Neutrophil (primary cell): ENCODE measurements at regions not wholly inside any gene's neighbourhood (a gene's known extent, or its start where the extent isn't known, plus 50 kb on each side); places are given as distances from the start of the nearest gene placed in this dataset.

Source experiments
- H3K27ac ChIP-seq: fragments of 200-600 bp; sonication (generic); 2 replicates; pipeline ENCODE4 v1.5.1; 2016; ENCODE audit warnings: mild to moderate bottlenecking, moderate library complexity
- H3K27me3 ChIP-seq: fragments of 200-600 bp; sonication (generic); 2 replicates; pipeline ENCODE4 v1.6.0; 2016; ENCODE audit warnings: mild to moderate bottlenecking
- H3K36me3 ChIP-seq: fragments of 200-600 bp; sonication (generic); 2 replicates; pipeline ENCODE4 v1.5.1; 2017
- H3K4me1 ChIP-seq, 2 experiments: fragments of 200-600 bp in 1 of 2; sonication (generic) in 1 of 2; 1 replicate in 1 of 2; 2 replicates in 1 of 2; pipeline versions ENCODE4 v1.5.1 to v1.6.1; 2013 to 2016; ENCODE audit warnings: low read depth in 1 of 2, low read length in 1 of 2, mild to moderate bottlenecking in 1 of 2, moderate library complexity in 1 of 2; ENCODE audit not compliant: control insufficient read depth in 1 of 2, insufficient read depth in 1 of 2
- H3K4me3 ChIP-seq, 2 experiments: fragments of 200-600 bp in 1 of 2; sonication (generic) in 1 of 2; 1 replicate in 1 of 2; 2 replicates in 1 of 2; pipeline ENCODE4 v1.5.1; 2013 to 2016; ENCODE audit warnings: low read depth in 1 of 2, low read length in 1 of 2, mild to moderate bottlenecking in 1 of 2, moderate library complexity in 1 of 2
- H3K9me3 ChIP-seq: fragments of 200-600 bp; sonication (generic); 2 replicates; pipeline ENCODE4 v1.5.1; 2016
- CTCF ChIP-seq: fragments of 200-600 bp; sonication (generic); IDR thresholded peaks from 2 replicates; pipeline ENCODE4 v1.5.1; 2016; ENCODE audit warnings: antibody characterized with exemption

- no peak for TF ChIP-seq CTCF
- H3K27me3 ChIP-seq: no peaks in the 10 kb centered on the region
- no peak overlapping the region for H3K4me3 ChIP-seq
- H3K36me3 ChIP-seq: no peaks in the 10 kb centered on the region
- no peaks in the 10 kb centered on the region for H3K4me1 ChIP-seq
- H3K27ac ChIP-seq: no peak overlapping the region
- H3K9me3 ChIP-seq: no peaks in the 10 kb centered on the region
These were observed 601.1 kb upstream of the PIK3C3 start for GRCh38 chr18:41353777-41354528.

GRCh38 chr18:41351430-41351829, 603.6 kb upstream of the PIK3C3 start:
- Histone ChIP-seq H3K9me3 (no peaks in the 10 kb centered on the region), H3K36me3 (no peaks in the 10 kb centered on the region), H3K27ac (no peak overlapping the region), H3K4me3 (no peak overlapping the region), H3K27me3 (no peaks in the 10 kb centered on the region), H3K4me1 (no peaks in the 10 kb centered on the region)
- no peak for TF ChIP-seq CTCF

GRCh38 chr18:41347057-41347456, 608.0 kb upstream of the PIK3C3 start:
- TF ChIP-seq CTCF: no peak
- H3K9me3 ChIP-seq: no peaks in the 10 kb centered on the region
- H3K4me1 ChIP-seq: no peaks in the 10 kb centered on the region
- H3K36me3 ChIP-seq: no peaks in the 10 kb centered on the region
- no peak overlapping the region for H3K27ac ChIP-seq
- H3K4me3 ChIP-seq: no peak overlapping the region
- no peaks in the 10 kb centered on the region for H3K27me3 ChIP-seq

- Histone ChIP-seq H3K4me1 (no peaks in the 10 kb centered on the region), H3K9me3 (no peaks in the 10 kb centered on the region), H3K27me3 (no peaks in the 10 kb centered on the region), H3K4me3 (no peak overlapping the region), H3K27ac (no peak overlapping the region), H3K36me3 (no peaks in the 10 kb centered on the region)
- TF ChIP-seq CTCF: no peak
These were observed 611.2 kb upstream of the PIK3C3 start for GRCh38 chr18:41343808-41344207.

GRCh38 chr18:41338341-41338740, 616.7 kb upstream of the PIK3C3 start:
- no peak overlapping the region for H3K4me3 ChIP-seq
- H3K4me1 ChIP-seq: no peaks in the 10 kb centered on the region
- H3K27me3 ChIP-seq: no peaks in the 10 kb centered on the region
- H3K36me3 ChIP-seq: no peaks in the 10 kb centered on the region
- TF ChIP-seq CTCF: no peak
- no peak overlapping the region for H3K27ac ChIP-seq
- no peaks in the 10 kb centered on the region for H3K9me3 ChIP-seq
